DMS 273 treated with DMSO at 0.1 percent for 48 hours (cell line): ENCODE measurements at regions not wholly inside any gene's neighbourhood (a gene's known extent, or its start where the extent isn't known, plus 50 kb on each side); places are given as distances from the start of the nearest gene placed in this dataset.

Source experiments
- DNase-seq: peaks from one replicate; lab custom pipeline; 2025; lab: John Stamatoyannopoulos, UW

DNA sequence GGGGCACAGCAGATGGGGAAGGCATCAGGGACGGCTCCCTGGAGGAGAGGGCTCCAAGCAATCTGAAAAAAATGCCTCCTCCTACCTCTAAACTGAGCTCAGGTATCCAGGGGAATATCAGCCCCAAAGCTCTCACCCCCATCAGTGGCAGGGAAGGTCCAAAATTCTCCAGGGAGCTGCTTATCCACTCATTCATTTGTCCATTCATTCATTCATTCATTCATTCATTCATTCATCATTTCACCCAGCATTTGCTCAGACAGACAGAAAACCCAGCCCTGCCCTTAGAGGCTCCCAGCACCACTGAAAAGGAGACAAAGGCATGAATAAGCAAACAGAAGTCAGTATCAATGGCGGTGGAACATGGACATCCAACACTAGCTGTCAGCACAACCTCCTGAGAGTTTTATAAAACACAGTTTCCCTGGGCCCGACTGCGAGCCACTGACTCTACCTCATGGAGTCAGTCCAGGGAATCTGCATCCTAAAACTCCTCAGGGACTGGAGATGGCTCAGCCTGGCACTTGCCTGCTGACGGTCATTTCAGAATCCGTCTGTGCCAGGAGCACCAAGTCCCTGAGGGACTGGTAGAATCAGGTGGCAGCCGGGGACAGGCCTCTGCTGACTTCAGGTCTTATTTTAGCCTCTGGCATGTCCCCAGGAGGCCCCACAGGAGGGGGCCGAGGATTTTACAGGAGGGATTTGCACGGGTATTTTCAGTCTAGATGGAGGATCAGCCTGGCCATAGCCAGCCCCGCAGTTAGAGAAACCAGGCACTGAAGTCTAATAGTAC, 164.6 kb downstream of the MN1 start:
- no peak for DNase-seq

DNA sequence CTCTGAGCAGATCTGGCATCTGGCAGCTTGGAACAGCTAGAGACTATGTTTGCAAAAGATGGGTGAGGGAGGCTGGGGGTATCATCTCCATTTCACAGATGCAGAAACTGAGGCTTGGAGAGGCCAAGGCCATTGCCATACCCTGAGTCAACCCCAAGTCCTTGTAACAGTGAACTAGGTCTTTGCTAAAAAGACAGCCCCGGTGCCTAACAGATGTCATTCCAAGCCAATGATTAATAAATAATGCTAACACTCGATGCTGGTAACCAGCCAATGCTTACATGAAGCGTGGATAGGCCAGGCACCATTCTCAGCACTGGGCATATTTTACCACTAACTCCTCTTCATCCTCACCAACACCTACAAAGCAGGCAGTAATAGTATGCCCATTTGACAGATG, 164.0 kb downstream of the MN1 start:
- no peak for DNase-seq

DNA sequence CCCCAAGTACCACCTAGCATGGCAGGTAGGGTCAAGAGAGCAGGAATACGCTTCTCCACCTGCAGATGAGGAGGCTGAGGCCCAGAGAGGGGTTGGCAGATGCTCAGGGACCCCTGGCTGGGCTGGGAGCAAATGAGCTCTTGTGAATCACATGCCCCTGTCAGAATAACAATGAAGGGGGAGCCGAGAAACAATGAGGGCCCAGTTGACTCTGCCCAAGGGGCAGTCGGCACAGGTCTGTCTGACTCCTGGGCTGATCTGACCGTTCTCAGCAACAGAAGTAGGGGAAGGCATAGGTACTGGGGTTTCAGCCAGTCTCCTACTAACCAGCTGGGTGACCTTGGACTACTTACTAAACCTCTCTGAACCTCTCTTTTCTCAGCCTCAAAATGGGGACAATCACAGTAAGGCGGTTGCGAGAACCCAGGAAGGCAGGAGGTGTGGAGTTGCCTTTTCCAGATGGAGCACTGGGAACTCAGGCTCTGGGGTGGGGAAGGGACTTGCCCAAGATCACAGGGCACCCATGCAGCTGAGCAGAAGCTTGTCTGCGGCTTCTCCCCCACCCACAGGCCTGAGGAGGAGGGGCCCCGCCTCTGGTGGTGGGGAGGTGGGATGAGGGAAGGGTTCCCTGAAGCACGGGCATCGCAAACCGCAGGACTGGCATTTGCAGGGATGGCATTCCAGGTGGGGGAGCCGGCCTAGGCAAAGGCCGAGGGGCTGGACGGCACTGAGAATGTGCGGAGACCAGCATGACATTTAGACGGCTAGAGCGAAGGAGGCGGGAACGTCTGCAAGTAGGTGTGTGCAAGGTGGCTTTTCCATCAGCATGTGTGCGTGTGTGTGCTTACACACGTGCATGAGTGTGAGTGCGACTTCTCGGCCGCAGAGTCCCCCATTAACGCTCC, 163.0 kb downstream of the MN1 start:
- DNase-seq: no peak

DNA sequence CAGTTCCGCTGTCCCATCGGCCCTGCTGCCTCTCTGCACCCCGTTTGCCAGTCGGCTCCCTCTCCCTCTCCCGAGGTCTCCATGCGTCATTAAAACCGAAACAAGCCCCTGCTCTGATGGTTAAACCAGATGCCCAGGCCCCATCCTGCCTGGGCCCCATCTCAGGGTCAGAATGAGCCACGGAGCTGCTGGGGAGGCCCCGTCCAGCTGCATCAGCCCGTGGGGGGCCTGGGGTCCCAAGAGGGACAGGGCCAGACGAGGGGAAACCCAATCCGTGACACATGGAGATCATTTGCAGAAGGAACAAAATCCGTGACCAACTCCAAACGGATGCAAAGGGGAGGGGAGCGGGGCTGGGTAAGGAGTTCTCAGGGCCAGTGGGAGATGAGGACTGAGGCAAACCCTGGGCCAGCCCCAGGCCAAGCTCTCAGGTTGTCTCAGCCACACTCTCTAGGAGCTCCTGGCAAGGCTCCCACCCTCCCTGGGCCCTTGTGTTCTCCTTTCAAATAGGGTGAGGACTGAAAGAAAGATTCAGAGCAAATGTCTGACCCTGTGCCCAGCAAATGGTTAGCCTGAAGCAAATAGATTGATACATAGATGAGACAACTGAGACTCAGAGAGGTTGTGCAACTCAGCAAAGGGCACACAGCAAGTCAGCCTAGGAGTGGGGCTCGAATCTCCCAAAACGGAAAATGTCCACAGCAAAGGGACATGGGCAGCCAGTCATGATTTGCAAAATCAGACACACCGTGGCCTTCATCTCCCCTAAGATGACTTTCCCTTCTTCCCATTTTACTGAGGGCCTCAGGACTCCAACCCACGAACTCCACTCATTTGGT, 162.1 kb downstream of the MN1 start:
- DNase-seq: no peak

DNA sequence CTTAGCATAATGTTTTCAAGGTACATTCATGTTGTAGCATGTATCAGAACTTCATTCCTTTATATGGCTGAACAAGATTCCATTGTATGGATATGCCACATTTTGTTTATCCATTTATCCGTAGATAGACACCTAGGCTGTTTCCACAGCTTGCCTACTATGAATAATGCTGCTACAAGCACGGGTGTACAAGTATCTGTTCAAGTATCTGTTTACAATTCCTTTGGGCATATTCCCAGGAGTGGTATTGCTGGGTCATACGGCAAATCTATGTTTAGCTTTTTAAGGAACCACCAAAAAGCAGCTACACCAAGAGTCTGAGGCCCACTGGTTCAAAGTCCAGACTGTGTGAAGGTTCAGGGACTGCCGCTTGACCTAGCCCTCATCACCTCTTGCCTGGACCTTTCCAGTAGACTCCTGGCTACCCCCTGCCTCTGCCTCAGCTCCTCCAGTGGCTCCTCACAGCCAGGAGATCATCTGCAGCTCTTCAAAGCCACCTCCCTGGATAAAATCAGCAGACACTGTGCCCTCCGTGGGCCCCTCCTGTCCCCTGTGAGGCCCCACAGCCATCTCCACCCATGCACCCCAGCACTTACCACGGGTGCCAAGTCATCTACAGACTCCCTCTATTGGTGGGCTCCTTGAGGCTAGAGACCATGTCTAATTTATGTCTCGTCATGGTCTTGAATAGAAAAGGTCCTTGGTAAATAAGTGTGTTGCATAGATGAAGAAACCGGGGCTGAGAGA, 160.3 kb downstream of the MN1 start:
- DNase-seq: no peak

DNA sequence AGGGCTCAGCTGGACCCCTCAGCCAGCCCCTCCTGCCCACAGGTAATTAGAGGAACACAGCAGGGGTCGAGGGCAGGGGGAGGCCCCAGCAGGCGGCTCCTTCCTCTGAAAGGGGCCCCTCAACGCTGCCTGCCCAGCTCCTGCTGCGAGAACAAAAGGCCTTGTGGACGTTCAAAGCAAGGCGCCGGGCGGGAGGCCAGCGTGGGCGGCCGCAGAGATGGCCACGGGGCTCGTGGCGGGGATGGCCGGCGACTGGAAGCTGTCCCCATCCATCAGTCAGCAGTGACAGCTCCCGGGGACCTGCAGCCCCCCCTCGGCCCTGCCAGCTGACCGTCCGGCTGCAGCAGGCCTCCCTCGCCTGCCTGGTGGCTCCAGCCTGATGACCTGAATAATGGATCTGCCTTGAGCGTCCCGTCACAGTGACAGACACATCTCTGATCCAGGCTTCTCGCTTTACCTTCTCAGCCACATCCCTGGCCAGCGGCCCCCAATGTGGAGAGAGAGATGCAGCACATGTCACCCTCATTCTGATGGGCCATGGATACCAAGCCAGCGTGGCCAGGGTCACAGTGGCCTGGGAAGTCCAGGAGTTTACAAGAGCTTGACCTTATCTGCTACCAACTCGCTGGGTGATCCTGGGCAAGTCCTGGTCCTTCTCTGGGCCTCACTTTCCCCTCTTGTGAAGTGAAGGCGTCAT, 159.3 kb downstream of the MN1 start:
- DNase-seq: no peak

DNA sequence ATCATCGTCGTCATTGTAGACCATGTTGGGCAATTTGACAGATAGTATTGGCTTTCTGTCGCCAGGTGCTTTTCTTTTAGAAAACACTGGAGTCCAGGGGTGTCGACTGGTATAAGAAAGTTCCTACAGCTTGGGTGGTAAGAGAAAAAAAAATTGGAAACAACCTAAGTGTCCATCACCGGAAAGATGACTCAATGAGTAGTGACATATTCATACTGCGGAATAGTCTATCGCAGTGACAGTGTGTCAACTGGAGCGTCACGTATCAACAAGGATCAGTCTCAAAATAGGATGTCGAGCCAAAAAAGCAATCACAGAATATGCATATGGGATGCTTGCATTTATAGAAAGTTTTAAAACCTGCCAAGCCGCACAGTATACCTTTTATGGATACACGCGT, 157.6 kb downstream of the MN1 start:
- DNase-seq: no peak

DNA sequence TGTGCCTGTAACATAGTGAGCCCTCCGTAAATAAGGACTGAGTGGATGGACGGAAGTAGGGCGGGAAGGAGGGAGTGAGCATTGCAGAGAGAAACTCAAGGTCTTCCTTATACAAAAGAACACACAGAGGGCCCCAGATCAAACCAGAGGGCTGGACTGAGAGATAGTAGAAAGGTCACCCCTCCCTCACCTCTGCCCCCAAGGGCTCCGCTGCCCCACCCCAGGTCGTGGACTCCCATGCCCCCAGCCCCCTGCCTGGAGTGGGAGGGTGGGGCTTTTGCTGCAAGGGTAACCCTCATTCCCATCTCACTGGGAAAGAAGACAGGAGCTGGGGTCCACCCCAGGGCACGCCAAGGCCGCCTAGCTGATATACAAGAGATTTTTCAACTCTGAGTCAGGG, 157.0 kb downstream of the MN1 start:
- no peak for DNase-seq

DNA sequence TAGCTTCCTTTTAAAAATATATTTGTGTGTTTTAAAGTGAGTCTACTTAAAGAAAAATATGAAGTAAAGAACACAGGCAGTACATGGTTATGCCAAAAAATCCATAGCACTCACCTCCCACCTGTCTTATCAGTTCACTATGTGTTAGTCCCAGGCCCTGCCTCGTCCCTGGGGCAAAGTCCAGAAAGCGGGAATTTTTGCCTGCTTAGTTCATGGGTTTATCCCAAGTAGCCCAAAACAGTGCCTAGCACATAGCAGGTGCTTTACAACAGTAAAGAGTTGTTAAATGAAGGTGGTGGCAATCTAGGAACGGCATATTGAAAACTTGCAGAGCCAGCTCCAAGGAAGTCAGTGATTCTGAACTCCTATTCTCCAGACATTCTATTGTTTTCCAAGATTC, 154.0 kb downstream of the MN1 start:
- no peak for DNase-seq

DNA sequence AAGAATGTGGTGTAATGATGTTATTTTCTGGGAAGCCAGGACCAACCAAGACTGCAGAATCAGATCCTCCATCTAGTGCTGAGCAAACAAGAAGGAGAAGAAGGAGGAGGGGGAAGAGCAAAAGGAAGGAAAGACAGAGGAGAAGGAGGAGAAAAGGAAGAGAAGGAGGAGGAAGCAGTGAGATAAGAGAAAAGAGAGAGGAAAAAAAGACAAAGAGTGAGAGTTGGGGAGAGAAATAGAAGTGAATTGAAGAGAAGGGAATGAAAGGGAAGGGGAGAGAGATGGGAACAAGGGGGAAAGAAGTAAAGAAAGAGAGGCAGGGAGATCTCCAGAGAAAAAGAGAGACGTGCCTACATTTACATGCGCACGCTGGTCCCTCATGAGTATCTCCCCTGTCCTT, 153.5 kb downstream of the MN1 start:
- DNase-seq: no peak

DNA sequence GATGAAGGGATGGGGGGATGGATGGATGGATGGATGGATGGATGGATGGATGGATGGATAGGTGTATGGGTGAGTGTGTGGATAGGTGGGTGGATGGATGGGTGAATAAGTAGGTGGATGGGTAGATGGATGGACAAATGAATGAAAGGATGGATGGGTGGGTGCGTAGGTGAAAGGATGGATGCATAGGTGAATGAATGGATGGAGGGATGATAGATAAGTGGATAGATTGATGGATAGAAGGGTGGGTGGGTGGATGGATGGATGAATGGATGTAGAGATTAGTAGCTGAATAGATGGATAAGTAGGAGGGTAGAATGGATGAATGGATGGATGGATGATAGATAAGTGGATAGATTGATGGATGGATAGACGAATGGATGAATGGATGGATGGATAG, 152.7 kb downstream of the MN1 start:
- no peak for DNase-seq

DNA sequence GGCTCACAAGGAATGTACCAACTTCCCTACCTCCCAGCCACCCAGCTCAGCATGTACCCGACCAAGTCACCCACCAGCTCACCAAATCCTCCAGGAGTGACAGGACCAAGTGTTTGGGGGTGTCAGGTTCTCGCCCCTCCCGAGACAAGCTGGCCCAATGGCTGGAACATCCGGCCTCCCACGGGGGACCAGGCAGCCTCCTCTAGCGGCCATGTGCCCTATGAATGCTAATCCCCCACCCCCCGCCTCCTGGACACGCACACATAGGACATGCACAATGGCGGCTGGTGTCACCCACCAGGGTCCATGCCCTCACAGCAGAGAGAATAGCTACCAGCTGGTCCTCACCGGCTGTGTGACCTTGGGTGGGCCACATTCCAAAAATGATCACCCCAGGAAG, 151.0 kb downstream of the MN1 start:
- DNase-seq: no peak

DNA sequence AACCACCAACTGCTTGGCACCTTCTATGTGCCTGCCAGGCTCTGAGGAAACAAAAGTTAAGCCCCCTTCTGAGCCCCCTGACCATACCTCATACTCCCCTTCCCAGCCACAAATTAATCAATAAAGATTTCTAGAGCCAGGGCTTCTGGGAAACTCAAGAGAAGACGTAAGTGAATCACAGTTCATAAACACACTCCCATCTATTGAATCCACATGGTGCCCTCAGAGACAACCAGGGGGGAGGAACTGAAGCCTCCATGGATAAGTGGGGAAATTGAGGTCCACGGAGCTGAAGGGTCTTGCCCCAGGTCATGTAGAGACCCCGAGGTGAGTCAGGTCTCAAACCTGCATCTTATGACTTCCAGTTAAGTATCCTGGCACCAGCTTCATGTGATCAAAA, 150.6 kb downstream of the MN1 start:
- no peak for DNase-seq

DNA sequence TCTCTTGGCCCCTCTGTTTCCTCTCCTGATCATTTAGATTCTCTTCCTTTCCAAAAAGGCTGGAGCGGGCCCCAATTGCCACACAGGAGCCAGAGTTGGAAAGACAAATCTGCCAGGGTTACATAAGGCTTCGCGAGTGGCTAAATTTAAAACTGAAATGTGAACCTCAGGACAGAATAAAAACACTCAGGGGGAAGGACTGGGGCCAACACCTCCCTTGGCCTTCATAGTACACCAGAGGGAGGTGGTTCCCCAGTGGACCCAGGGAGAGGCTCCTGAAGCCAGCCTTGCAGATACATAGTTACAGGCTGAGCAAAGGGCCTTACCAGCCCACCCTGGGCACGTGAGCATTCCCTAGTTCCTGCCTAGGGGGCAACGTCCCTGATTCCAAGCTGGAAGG, 150.1 kb downstream of the MN1 start:
- no peak for DNase-seq

DNA sequence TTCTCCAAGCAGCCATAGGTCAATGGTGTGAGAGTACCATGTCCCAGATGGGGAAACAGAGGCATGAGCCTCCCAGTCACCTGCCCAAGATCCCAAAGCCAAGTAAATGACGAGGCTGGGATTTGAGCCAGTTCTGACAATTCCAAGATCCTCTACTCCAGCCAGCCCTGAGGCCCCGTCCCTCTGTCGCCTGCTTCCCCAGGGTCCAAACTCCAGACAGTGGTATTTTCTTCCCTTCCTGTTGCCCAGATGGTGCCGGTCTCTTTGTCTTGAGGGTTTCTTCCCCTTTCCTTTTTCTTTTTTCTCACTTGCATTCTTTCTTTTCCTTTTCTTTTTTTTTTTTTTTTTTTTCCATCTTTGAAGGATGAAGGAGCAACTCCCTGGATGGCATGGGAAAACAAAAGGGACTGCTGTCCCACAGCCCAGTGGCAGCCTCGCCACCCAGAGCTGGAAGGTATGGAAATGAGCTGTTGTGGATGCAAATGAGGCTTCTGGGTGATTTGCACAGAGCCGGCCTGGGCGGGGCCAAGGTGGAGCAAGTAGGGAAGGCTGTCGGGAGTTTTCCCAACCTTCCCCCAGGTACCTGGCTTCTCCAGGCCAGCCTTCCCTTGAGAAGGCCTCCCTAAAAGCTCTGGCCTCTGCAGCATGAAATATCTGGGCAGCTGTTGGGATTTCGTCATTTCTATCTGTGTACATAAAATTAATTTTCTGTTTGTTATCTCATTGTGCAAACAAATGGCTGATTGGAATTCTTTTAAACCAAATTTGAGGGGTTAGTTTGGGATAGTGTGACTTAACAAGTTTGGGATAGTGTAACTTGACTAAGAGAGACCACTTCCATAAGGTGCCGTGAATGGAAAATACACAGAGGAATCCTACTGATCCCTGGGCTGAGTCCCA, 146.8 kb downstream of the MN1 start:
- DNase-seq: no peak

DNA sequence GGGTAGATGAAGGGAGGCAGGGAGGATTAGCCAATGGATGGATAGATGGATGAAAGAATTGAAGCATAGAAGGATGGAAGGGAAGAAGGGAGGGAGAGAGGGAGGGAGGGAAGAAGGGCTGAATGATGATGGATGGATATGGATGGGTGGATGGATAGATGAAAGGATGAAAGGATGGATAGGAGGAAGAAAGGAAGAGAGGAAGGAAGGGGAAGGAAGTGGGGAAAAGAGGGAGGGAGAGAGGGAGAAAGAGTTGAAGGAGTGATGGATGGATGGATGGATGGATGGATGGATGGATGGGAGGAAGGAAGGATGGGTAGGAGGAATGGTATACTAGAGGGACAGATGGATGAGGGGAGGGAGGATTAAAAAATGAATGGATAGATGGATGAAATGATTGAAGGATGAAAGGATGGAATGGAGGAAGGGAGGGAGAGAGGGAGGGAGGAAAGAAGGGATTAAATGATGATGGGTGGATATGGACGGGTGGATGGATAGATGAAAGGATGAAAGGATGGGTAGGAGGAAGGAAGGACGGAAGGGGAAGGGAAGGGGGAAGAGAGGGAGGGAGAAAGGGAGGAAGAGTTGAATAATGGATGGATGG, 145.9 kb downstream of the MN1 start:
- no peak for DNase-seq

DNA sequence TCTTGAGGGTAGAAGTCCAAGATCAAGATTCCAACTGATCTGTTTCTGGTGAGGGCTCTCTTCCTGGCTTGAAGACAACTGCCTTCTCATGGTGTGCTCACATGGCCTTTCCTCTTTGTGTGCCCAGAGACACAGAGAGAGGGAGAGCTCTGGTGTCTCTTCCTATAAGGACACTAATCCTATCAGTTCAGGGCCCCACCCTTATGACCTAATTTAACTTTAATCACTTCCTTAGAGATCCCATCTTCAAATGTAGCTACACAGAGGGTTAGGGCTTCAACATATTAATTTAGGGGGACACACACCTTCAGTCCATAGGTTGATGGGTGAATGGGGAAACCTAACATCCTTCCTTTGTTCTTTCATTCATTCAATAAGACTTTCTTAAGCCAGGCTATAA, 144.6 kb downstream of the MN1 start:
- DNase-seq: no peak

DNA sequence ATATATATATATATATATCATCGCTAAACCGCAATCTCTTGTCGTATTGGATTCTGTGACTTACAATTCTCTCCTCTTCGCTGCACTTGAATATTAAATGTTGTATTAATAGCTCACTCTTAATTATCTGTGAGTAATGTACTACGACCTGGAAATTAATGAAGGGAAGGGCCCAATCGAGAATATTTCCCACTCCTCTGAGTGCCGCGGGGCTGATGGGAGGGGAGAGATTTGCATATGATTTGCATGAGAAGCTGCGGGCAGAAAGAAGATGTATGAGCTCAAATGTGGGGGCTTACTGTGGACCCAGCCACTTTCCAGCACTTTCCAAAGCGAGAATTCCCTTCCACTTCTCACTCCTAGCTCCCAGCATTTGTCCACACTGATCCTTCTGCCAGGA, 141.2 kb downstream of the MN1 start:
- DNase-seq: no peak
